ENCODE measurements at regions not wholly inside any gene's neighbourhood (a gene's known extent, or its start where the extent isn't known, plus 50 kb on each side); places are given as distances from the start of the nearest gene placed in this dataset.
"Not testable (repeated sequence)": the region's sequence is repeated elsewhere in the genome, so short reads cannot be mapped to it uniquely, and the experiment has no call there.

- no peak for DNase-seq
Measured at GRCh38 chr13:71291842-71292146, 575.2 kb downstream of the DACH1 start.

GRCh38 chr13:71290963-71291841 is 575.8 kb downstream of the DACH1 start:
- DNase-seq: peak in 1 of 2 experiments; percentile 54

GRCh38 chr13:71289980-71290379 is 577.0 kb downstream of the DACH1 start:
- DNase-seq: not testable (repeated sequence)

GRCh38 chr13:71285700-71286099 is 581.3 kb downstream of the DACH1 start:
- DNase-seq: no peak

- no peak for DNase-seq
Measured at GRCh38 chr13:71278512-71278911, 588.5 kb downstream of the DACH1 start.

GRCh38 chr13:71274923-71275608 is 591.9 kb downstream of the DACH1 start:
- DNase-seq: no peak

GRCh38 chr13:71261256-71261655 is 605.7 kb downstream of the DACH1 start:
- no peak for DNase-seq

- no peak for DNase-seq
Measured at GRCh38 chr13:71260246-71260645, 606.8 kb downstream of the DACH1 start.

- DNase-seq: no peak
Measured at GRCh38 chr13:71255633-71256032, 611.4 kb downstream of the DACH1 start.

GRCh38 chr13:71254384-71254783 is 612.6 kb downstream of the DACH1 start:
- DNase-seq: no peak

GRCh38 chr13:71252184-71252704 is 614.8 kb downstream of the DACH1 start:
- no peak for DNase-seq

GRCh38 chr13:71251292-71251951 is 615.6 kb downstream of the DACH1 start:
- DNase-seq: no peak

GRCh38 chr13:71249011-71249410 is 618.0 kb downstream of the DACH1 start:
- no peak for DNase-seq

GRCh38 chr13:71244161-71244560 is 622.8 kb downstream of the DACH1 start:
- DNase-seq: no peak

- DNase-seq: no peak
Measured at GRCh38 chr13:71242201-71242600, 624.8 kb downstream of the DACH1 start.

GRCh38 chr13:71240911-71241310 is 626.1 kb downstream of the DACH1 start:
- no peak for DNase-seq

GRCh38 chr13:71237332-71237731 is 629.7 kb downstream of the DACH1 start:
- DNase-seq: no peak

GRCh38 chr13:71219698-71220415 is 647.1 kb downstream of the DACH1 start:
- DNase-seq: no peak

GRCh38 chr13:71218960-71219359 is 648.0 kb downstream of the DACH1 start:
- no peak for DNase-seq

- DNase-seq: no peak
Measured at GRCh38 chr13:71217827-71218226, 649.2 kb downstream of the DACH1 start.

- DNase-seq: no peak
Measured at GRCh38 chr13:71214821-71215220, 652.2 kb downstream of the DACH1 start.

GRCh38 chr13:71214357-71214756 is 652.6 kb downstream of the DACH1 start:
- DNase-seq: no peak

- DNase-seq: no peak
Measured at GRCh38 chr13:71213252-71213821, 653.7 kb downstream of the DACH1 start.
